Right lobe of liver (tissue), 4 donors: ENCODE measurements at regions not wholly inside any gene's neighbourhood (a gene's known extent, or its start where the extent isn't known, plus 50 kb on each side); places are given as distances from the start of the nearest gene placed in this dataset.

Experiments used
- CTCF ChIP-seq, 4 donors: fragments of 200-600 bp in 3 of 4; fragments of 450-650 bp in 1 of 4; IDR thresholded peaks; one replicate each; pipeline versions ENCODE4 v1.5.1 to v1.8.0; 2016 to 2022; ENCODE audit warnings: antibody characterized with exemption in 4 of 4, mild to moderate bottlenecking in 2 of 4
- POLR2A ChIP-seq: fragments of 450-650 bp; IDR thresholded peaks from one replicate; pipeline ENCODE4 v1.6.1; 2017; ENCODE audit warnings: antibody characterized with exemption, mild to moderate bottlenecking
- donor health status: DM: no; HTN: no; CAD: no.
- donor health status: DM: no; HTN: no; CAD: no.
- donor health status: DM: no; HTN: yes; CAD: no.

GRCh38 chr11:130813196-130813595 is 103.1 kb downstream of the SNX19 start:
- no peak for TF ChIP-seq CTCF (IDR thresholded peaks at IDR 0.05)
- TF ChIP-seq POLR2A: no peak
